Keratinocyte (primary cell): ENCODE measurements at regions not wholly inside any gene's neighbourhood (a gene's known extent, or its start where the extent isn't known, plus 50 kb on each side); places are given as distances from the start of the nearest gene placed in this dataset.

ENCODE experiments used
- DNase-seq: peaks from one replicate; pipeline ENCODE4 v3.0.0-alpha.2; 2011; ENCODE audit warnings: low read depth, missing footprints, low spot score
- FAIRE-seq: peaks from 2 replicates; lab custom pipeline; 2011; peaks lifted over from hg19 to GRCh38; lab: Jason Lieb, UNC
- H2AFZ ChIP-seq: 2 replicates; pipeline ENCODE4 v1.6.0; 2012; ENCODE audit warnings: low read length, control low read depth, inconsistent platforms; ENCODE audit not compliant: control insufficient read depth
- H3K27ac ChIP-seq: 2 replicates; pipeline ENCODE4 v1.5.1; 2011; ENCODE audit warnings: low read length; ENCODE audit not compliant: control insufficient read depth, insufficient read depth
- H3K27me3 ChIP-seq: 3 replicates; pipeline ENCODE4 v1.6.0; 2011; ENCODE audit warnings: low read length; ENCODE audit not compliant: control insufficient read depth, insufficient read depth; ENCODE audit errors: extremely low read depth
- H3K36me3 ChIP-seq, 2 experiments: 2 replicates in 1 of 2; 3 replicates in 1 of 2; pipeline ENCODE4 v1.5.1; 2011; ENCODE audit warnings: low read length in 2 of 2, mild to moderate bottlenecking in 1 of 2; ENCODE audit not compliant: control insufficient read depth in 2 of 2, insufficient read depth in 2 of 2; ENCODE audit errors: extremely low read depth in 1 of 2
- H3K4me1 ChIP-seq: 3 replicates; pipeline ENCODE4 v1.5.1; 2011; ENCODE audit warnings: low read length; ENCODE audit not compliant: control insufficient read depth, insufficient read depth; ENCODE audit errors: extremely low read depth
- H3K4me2 ChIP-seq: 3 replicates; pipeline ENCODE4 v1.6.0; 2011; ENCODE audit warnings: low read depth, low read length; ENCODE audit not compliant: control insufficient read depth, insufficient read depth; ENCODE audit errors: extremely low read depth
- H3K4me3 ChIP-seq, 3 experiments: fragments of 200-600 bp in 1 of 3; sonication (generic) in 1 of 3; 2 replicates in 2 of 3; 3 replicates in 1 of 3; pipeline ENCODE4 v1.5.1; 2011 to 2016; ENCODE audit warnings: low read length in 3 of 3, mild to moderate bottlenecking in 3 of 3, control low read depth in 2 of 3, inconsistent platforms in 1 of 3, low read depth in 1 of 3, mixed read lengths in 1 of 3, mixed run types in 1 of 3, moderate library complexity in 1 of 3; ENCODE audit not compliant: control insufficient read depth in 2 of 3, insufficient read depth in 2 of 3; ENCODE audit errors: extremely low read depth in 1 of 3
- H3K79me2 ChIP-seq: 2 replicates; pipeline ENCODE4 v1.6.0; 2012; ENCODE audit warnings: low read length; ENCODE audit not compliant: control insufficient read depth, insufficient read depth
- H3K9ac ChIP-seq: 3 replicates; pipeline ENCODE4 v1.6.0; 2011; ENCODE audit warnings: low read length; ENCODE audit not compliant: control insufficient read depth, insufficient read depth; ENCODE audit errors: extremely low read depth
- H3K9me1 ChIP-seq: 3 replicates; pipeline ENCODE4 v1.6.0; 2011; ENCODE audit warnings: low read length; ENCODE audit not compliant: control insufficient read depth, insufficient read depth; ENCODE audit errors: extremely low read depth
- H3K9me3 ChIP-seq: 2 replicates; pipeline ENCODE4 v1.5.1; 2012; ENCODE audit warnings: low read depth, low read length; ENCODE audit not compliant: control insufficient read depth
- H4K20me1 ChIP-seq: 3 replicates; pipeline ENCODE4 v1.6.0; 2011; ENCODE audit warnings: low read length; ENCODE audit not compliant: control insufficient read depth, insufficient read depth; ENCODE audit errors: extremely low read depth
- CTCF ChIP-seq, 3 experiments: IDR thresholded peaks in 1 of 3; conservative IDR thresholded peaks in 1 of 3; optimal IDR thresholded peaks in 1 of 3; 2 replicates in 2 of 3; 3 replicates in 1 of 3; pipeline versions ENCODE3 to v1.5.1; 2011; ENCODE audit warnings: low read length in 3 of 3, mild to moderate bottlenecking in 3 of 3, moderate library complexity in 2 of 3, control low read depth in 1 of 3, inconsistent platforms in 1 of 3; ENCODE audit not compliant: insufficient read depth in 2 of 3; ENCODE audit errors: extremely low read depth in 1 of 3
- EZH2 ChIP-seq: IDR thresholded peaks from one replicate; pipeline ENCODE4 v1.6.1; 2012; ENCODE audit warnings: inconsistent platforms, mild to moderate bottlenecking, low read length, moderate library complexity
- dilution Hi-C: fragments of 300-500 bp; cut with MboI; formaldehyde crosslinking; loops from one replicate; pipeline ENCODE4 v1.7.0; 2020; ENCODE audit warnings: low sequenced_read_pairs; ENCODE audit not compliant: extremely low pct_ligation_motif_present

DNA sequence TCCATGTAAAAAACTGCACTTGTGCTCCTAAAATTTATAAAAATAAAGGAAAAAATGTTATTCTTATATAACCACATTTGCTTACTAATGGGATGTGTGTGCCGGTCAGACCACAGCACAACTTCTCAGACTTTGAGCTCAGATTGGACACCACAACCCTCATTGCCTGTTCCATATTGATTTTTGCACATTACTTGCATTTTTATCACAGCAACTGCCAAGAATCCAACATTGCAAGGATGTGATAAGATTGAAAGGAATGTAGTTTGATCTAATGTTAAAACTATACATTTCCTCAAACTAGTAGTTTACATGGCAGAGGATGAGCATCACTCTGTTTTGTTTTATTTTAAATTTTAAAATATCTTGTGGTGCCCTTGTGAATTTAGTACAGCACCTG lies 227.8 kb downstream of the KDR start:
- FAIRE-seq = no peak
- H3K27me3 ChIP-seq = no peaks in the 10 kb centered on the region
- TF ChIP-seq EZH2 (no peak), CTCF (optimal IDR thresholded peaks at IDR 0.05 in 1 of 3, IDR thresholded peaks at IDR 0.05 in 1 of 3, conservative IDR thresholded peaks at IDR 0.05 in 1 of 3; ENCODE audit: extremely low read depth in 1 of 3, insufficient read depth in 2 of 3, low read length in 3 of 3) (no peak)

DNA sequence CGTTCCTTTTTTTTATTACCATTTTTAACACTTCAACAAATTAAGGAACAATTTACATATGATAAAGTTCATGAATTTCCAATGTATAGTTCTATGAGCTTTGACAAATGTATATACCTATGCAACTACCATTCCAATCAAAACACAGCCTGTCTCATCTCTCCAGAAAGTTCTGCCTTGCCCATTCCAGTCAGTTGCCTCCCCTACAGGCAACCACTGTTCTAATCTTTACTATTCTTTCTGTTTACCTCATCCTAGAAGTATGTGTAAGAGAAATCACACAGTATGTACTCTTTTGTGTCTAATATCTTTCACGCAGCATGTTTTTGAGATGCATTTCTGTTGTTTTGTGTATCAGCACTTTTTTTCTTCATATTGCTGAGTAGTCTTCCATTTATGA lies 224.9 kb downstream of the KIT start:
- FAIRE-seq = no peak
- Histone ChIP-seq H3K27me3 (no peaks in the 10 kb centered on the region), H3K4me1 (no peaks in the 10 kb centered on the region), H3K4me3 (no peak overlapping the region), H3K79me2 (no peaks in the 10 kb centered on the region), H3K9ac (no peak overlapping the region), H4K20me1 (no peaks in the 10 kb centered on the region), H3K27ac (no peak overlapping the region), H3K36me3 (no peaks in the 10 kb centered on the region), H3K9me1 (no peaks in the 10 kb centered on the region), H3K9me3 (no peaks in the 10 kb centered on the region), H2AFZ (no peak overlapping the region), H3K4me2 (no peak overlapping the region)
- dilution Hi-C loops = no loop called here
- no peak for DNase-seq
- TF ChIP-seq EZH2 (no peak), CTCF (optimal IDR thresholded peaks at IDR 0.05 in 1 of 3, IDR thresholded peaks at IDR 0.05 in 1 of 3, conservative IDR thresholded peaks at IDR 0.05 in 1 of 3; ENCODE audit: extremely low read depth in 1 of 3, insufficient read depth in 2 of 3, low read length in 3 of 3) (no peak)

More for the DNA sequence above, 227.8 kb downstream of the KDR start:
- H3K4me2 ChIP-seq = no peak overlapping the region
- no peak overlapping the region for H3K9ac ChIP-seq
- dilution Hi-C loops = no loop called here
- no peaks in the 10 kb centered on the region for H3K36me3 ChIP-seq
- H3K9me3 ChIP-seq = no peaks in the 10 kb centered on the region
- no peak overlapping the region for H3K27ac ChIP-seq
- H2AFZ ChIP-seq = no peak overlapping the region
- H3K79me2 ChIP-seq = no peaks in the 10 kb centered on the region
- H3K4me1 ChIP-seq = peaks cover 7% of the 10 kb centered on the region
- no peaks in the 10 kb centered on the region for H4K20me1 ChIP-seq
- H3K4me3 ChIP-seq = no peak overlapping the region
- H3K9me1 ChIP-seq = no peaks in the 10 kb centered on the region
- DNase-seq = no peak
